NCI-H1417 (cell line): ENCODE measurements at regions not wholly inside any gene's neighbourhood (a gene's known extent, or its start where the extent isn't known, plus 50 kb on each side); places are given as distances from the start of the nearest gene placed in this dataset.
A peak's percentile ranks its signal among the peaks of the same experiment; 100 is the strongest.

ENCODE experiments used
- DNase-seq, 3 experiments: peaks; one replicate each; lab custom pipeline; 2025; lab: John Stamatoyannopoulos, UW

GRCh38 chr3:73752338-73752737 lies 127.6 kb upstream of the PDZRN3 start:
- no peak for DNase-seq

GRCh38 chr3:73746623-73747022 lies 121.9 kb upstream of the PDZRN3 start:
- no peak for DNase-seq

DNA sequence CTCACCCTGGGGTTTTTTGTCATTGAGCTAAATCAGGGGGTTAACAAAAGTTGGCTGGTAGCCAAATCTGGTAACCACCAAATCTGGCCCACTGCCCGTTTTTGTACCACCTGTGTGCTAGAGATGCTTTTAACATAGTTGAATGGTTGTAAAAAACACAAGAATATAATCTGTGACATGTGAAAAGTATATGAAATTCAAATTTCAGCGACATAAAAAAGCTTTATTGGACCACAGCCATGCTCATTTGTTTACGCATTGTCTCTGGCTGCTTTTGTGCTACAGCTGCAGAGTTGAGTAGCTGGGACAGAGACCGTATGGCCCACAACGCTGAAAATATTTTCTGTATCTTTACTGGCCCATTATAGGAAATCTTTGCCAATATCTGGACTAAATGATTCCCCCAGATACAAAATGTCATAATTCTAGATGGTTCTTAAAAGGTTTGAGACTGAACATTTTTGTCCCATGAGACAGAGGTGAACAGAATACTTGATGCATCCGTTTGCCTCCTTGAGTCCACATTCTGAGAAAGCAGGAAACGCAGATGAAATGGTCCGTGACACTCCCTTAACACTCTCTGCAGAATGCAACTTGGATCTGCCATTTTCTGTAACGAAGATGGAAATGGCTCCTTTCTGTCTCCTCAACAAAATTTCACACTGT lies 120.9 kb upstream of the PDZRN3 start:
- peak; percentile 46 to 84 (median 64) for DNase-seq

DNA sequence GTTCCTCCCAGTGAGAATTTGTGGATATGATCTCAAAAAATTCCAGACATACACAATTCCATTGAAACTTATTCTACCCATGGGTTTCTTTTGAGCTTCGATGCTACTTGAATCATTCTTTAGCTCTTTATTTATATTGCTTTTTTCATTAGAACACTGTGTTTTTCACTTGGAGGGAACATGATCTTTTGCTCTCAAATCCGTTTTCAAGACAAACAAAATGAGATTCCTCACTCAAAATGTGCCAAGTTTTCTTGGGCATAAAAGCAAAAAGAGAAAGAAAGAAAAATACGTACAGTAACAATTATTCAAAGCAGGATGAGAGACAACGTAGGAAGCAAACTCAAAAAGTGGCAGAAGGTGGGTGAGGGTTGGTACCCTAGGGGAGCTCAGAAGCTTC lies 118.8 kb upstream of the PDZRN3 start:
- DNase-seq = no peak

GRCh38 chr3:73739791-73740453 lies 115.2 kb upstream of the PDZRN3 start:
- DNase-seq = no peak

- DNase-seq = no peak
Measured at GRCh38 chr3:73738711-73739110, 114.0 kb upstream of the PDZRN3 start.

GRCh38 chr3:73734211-73735089 lies 109.7 kb upstream of the PDZRN3 start:
- DNase-seq = peak in 2 of 3 experiments; percentile 27 to 60

DNA sequence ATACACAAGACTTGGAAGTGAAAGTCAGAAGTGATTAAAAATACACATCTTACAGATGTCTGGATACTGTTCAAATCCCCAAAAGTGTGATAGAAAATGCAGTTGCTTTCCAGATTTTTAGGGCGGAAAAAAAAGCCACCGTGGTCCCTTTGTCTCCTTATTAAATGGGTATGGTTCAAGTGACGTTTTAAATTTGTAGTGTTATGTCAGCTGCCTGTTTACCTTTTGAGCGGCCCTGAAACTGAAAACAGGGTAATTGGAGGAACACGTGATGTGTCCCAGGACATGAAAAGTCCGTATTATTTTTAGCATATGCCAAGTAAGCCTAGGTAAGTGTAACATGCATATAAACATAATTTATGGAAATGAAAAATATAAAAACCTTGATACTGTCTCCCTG lies 109.0 kb upstream of the PDZRN3 start:
- peak in 2 of 3 experiments; percentile 20 to 73 for DNase-seq

DNA sequence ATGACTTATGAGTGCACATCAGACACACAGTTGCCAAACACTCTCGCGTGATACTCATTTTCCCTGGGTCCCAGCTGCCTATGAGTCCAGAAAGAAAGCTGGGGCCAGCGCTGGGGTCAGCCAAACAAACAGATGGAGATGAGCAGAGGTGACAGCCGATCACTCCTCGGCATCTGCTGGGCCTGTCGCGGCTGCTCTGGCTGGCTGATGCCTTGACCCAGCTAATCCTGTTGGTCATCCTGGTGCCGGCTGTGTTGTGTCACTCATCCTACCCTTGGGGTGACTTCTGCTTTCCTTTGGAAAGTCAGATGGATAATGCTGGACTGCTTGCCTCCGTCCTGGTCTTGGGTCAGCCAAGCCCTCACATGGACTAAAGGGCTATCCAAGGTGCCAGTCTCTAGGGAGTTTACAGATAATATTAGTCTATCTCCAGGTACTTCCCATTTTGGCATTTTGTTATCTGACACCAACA lies 105.3 kb upstream of the PDZRN3 start:
- DNase-seq = no peak

DNA sequence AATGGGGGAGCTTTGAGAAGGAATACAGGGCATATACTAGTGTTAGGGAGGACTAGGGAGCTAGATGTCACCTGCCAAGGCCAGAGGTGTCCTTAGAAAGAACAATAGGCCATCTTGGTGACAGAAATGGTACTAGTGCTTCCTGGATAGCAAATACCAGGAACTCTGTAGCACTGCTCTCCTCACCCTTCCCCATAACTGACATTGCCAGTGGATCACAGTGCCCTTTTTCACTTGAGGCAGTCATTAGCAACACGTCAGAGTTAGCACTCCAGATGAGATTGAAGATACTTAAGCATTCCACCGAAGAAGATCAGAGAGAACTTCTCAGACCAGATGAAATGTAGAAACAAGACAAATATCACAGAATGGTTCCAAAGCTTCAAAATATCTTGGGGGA lies 103.1 kb upstream of the PDZRN3 start:
- no peak for DNase-seq

DNA sequence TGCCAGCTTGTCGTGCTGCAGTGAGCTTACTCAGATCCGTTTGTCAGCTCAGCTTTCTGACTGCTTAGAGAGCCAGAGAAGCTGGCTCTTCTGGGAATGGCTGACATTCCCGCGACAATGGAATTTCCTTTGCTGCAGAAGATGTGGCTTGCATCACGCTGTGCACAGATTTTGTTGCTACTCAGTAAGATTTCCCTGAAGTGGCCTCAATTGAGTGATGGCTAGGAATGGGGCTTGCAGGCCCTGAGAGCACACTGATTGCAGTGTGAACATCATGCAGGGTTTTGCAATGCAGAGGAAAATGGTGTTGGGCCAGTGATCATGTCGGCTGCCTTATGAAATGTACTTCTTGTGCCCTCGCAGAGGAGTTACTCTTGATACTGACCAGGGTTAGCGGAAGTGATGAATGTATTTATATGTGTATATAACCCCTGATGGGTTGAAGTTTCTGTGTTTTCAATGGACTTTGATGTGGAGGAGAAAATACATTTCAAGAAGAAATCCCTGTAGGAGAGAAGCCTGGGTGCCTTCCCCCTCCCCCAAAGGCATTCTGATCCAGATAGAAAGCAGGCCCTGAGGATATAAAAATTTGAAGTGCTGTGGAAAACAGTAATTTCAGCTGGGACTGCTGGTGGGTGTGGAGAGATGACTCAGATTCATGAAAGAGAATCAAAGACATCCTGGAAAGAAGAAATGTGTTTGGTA lies 102.5 kb upstream of the PDZRN3 start:
- peak in 1 of 3 experiments; percentile 9 for DNase-seq

DNA sequence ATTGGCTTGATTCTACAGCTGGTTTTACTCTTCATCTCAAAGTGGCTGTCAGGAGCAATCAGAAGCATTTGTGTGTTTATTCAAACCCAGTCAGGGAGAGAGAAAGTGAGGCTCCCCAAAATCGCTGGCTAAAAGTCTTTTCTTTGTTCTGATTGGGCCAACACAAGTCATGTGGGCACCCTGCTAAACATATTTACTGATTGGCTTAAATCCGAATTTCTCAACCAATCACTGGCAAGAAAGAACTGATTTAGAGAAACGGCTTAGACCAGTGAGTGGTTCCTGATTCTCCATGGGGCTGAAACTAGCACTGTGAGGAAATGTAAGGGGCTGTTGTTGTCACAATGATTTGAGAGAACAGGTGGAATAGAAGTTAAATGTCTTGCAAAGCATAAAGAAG lies 98.9 kb upstream of the PDZRN3 start:
- DNase-seq = no peak

DNA sequence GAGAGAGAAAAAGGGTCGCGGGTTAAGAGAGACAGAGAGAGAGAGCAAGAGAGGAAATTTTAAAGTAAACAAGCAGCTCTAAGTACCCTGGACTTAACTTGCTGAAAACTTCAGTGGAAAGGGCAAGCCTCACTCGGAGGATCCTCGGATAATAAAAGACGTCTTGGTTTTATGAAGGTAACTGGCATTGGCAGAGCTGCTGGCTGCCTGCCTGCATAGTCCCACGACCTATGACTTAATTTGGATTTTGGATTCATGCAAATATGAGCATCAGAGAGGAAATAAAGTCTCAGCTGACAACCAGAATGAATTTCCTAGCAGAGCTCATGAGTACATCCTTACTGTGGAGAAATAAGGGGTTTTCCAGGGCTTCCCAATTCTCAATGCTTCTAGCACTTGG lies 95.1 kb upstream of the PDZRN3 start:
- no peak for DNase-seq

DNA sequence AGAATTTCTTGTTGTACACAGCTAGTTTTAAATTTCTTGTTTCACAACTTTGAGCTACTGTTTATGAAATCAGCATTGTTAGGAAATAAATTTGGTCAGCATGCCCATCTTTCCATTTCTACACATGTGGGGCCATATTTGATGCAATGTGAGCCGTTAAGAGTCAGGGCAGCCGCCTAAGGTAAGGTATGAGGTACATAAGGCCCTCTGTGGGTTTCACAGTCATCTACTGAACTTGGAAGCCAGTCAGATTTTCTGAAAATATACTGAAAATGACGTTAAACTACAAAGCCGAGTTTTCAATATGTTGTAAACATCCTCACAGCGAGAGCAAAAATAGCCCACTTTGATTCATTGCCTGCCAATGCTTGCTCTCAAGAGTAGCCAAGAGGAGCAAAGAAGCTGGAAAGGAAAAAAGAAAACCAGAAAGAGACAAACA lies 94.7 kb upstream of the PDZRN3 start:
- DNase-seq = no peak

- no peak for DNase-seq
Measured at GRCh38 chr3:73718326-73719110, 93.8 kb upstream of the PDZRN3 start.

- DNase-seq = no peak
Measured at GRCh38 chr3:73716418-73716817, 91.7 kb upstream of the PDZRN3 start.

DNA sequence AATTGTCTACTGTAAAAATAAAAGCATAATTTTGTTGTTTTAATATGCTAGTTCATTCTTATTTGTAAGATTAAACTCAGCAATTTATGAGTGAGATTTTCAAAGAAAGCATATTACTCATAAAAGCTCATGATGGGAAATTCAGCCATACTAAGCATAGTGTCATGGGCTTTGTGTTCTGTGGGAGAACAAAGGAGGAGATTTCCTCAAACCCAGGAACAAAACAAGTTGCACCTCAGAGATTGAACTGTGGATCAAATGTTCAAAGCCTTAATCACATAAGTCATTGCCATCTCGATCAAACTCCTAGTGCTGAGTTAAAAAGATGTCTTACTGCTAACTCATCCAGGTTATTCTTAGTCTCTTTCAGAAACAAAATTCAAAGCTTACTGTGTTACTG lies 85.6 kb upstream of the PDZRN3 start:
- no peak for DNase-seq

DNA sequence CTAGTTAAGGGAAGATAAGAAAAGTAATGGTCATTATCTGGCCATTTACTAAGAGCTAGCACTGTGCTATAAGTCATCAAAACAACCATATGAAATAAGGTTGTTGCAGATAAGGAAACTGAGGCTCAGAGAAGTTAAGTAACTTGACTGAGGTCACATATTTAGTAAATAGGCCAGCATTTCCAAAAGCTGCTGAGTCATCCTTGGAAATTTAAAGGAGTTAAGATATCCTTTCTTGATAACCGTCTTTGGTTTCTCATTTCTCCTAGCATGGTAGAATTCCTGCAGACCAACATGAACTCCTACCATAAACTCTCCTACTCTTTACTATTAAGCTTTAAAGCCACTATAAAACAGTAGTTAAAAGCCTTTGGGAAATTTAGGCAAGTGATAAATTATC lies 85.0 kb upstream of the PDZRN3 start:
- DNase-seq = no peak

- no peak for DNase-seq
Measured at GRCh38 chr3:73708956-73709355, 84.2 kb upstream of the PDZRN3 start.

DNA sequence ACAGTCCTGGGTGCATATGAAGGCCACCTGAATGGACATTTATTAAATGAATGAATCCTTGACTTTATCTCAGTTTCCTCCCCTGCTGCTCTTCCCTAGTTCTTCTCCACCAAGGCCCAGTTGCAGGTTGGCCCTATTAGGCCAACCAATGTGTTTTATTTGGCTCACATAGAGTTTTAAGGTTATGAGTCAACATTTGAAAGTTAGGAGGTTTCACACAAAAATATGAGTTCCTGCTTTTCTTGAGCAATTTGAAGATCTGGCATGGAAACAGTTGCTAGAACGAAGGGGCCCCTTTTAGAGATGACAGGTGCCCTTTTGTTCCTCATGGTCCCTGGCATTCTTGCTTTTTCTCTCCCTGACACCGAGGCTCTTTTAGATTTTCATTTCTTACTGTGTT lies 83.0 kb upstream of the PDZRN3 start:
- DNase-seq = no peak

- peak in 1 of 3 experiments; percentile 38 for DNase-seq
Measured at GRCh38 chr3:73706771-73707170, 82.0 kb upstream of the PDZRN3 start.
